ENCODE measurements at regions not wholly inside any gene's neighbourhood (a gene's known extent, or its start where the extent isn't known, plus 50 kb on each side); places are given as distances from the start of the nearest gene placed in this dataset.

- no peak for TF ChIP-seq CTCF (IDR thresholded peaks at IDR 0.05; ENCODE audit: low read length, missing control alignments)
These were observed 121.5 kb upstream of the NUDT6 start for GRCh38 chr4:123043793-123044425.

GRCh38 chr4:123046096-123046495 is 123.7 kb upstream of the NUDT6 start:
- no peak overlapping the region for H3K4me3 ChIP-seq (replicated peaks; ENCODE audit: low read depth, low read length)
- no peak for DNase-seq (ENCODE audit: low read depth)
- TF ChIP-seq CTCF (IDR thresholded peaks at IDR 0.05; ENCODE audit: low read length, missing control alignments) = no peak

More at GRCh38 chr4:123043793-123044425, 121.5 kb upstream of the NUDT6 start:
- no peak overlapping the region for H3K4me3 ChIP-seq (replicated peaks; ENCODE audit: low read depth, low read length)
- DNase-seq (ENCODE audit: low read depth) = no peak

- TF ChIP-seq CTCF (IDR thresholded peaks at IDR 0.05; ENCODE audit: low read length, missing control alignments) = no peak
- H3K4me3 ChIP-seq (replicated peaks; ENCODE audit: low read depth, low read length) = no peak overlapping the region
- DNase-seq (ENCODE audit: low read depth) = no peak
These were observed 127.6 kb upstream of the NUDT6 start for GRCh38 chr4:123050018-123050417.

- no peak for DNase-seq (ENCODE audit: low read depth)
- no peak for TF ChIP-seq CTCF (IDR thresholded peaks at IDR 0.05; ENCODE audit: low read length, missing control alignments)
- no peak overlapping the region for H3K4me3 ChIP-seq (replicated peaks; ENCODE audit: low read depth, low read length)
These were observed 129.6 kb upstream of the NUDT6 start for GRCh38 chr4:123052007-123052406.

GRCh38 chr4:123055943-123056342 is 133.5 kb upstream of the NUDT6 start:
- TF ChIP-seq CTCF (IDR thresholded peaks at IDR 0.05; ENCODE audit: low read length, missing control alignments) = no peak
- H3K4me3 ChIP-seq (replicated peaks; ENCODE audit: low read depth, low read length) = no peak overlapping the region
- no peak for DNase-seq (ENCODE audit: low read depth)

- no peak overlapping the region for H3K4me3 ChIP-seq (replicated peaks; ENCODE audit: low read depth, low read length)
- DNase-seq (ENCODE audit: low read depth) = no peak
- TF ChIP-seq CTCF (IDR thresholded peaks at IDR 0.05; ENCODE audit: low read length, missing control alignments) = no peak
These were observed 137.8 kb upstream of the NUDT6 start for GRCh38 chr4:123060039-123060770.
